Keratinocyte (primary cell): ENCODE measurements at regions not wholly inside any gene's neighbourhood (a gene's known extent, or its start where the extent isn't known, plus 50 kb on each side); places are given as distances from the start of the nearest gene placed in this dataset.

Experiments used
- DNase-seq: peaks from one replicate; pipeline ENCODE4 v3.0.0-alpha.2; 2011; ENCODE audit warnings: low read depth, missing footprints, low spot score
- FAIRE-seq: peaks from 2 replicates; lab custom pipeline; 2011; peaks lifted over from hg19 to GRCh38; lab: Jason Lieb, UNC
- H2AFZ ChIP-seq: 2 replicates; pipeline ENCODE4 v1.6.0; 2012; ENCODE audit warnings: low read length, control low read depth, inconsistent platforms; ENCODE audit not compliant: control insufficient read depth
- H3K27ac ChIP-seq: 2 replicates; pipeline ENCODE4 v1.5.1; 2011; ENCODE audit warnings: low read length; ENCODE audit not compliant: control insufficient read depth, insufficient read depth
- H3K27me3 ChIP-seq: 3 replicates; pipeline ENCODE4 v1.6.0; 2011; ENCODE audit warnings: low read length; ENCODE audit not compliant: control insufficient read depth, insufficient read depth; ENCODE audit errors: extremely low read depth
- H3K36me3 ChIP-seq, 2 experiments: 2 replicates in 1 of 2; 3 replicates in 1 of 2; pipeline ENCODE4 v1.5.1; 2011; ENCODE audit warnings: low read length in 2 of 2, mild to moderate bottlenecking in 1 of 2; ENCODE audit not compliant: control insufficient read depth in 2 of 2, insufficient read depth in 2 of 2; ENCODE audit errors: extremely low read depth in 1 of 2
- H3K4me1 ChIP-seq: 3 replicates; pipeline ENCODE4 v1.5.1; 2011; ENCODE audit warnings: low read length; ENCODE audit not compliant: control insufficient read depth, insufficient read depth; ENCODE audit errors: extremely low read depth
- H3K4me2 ChIP-seq: 3 replicates; pipeline ENCODE4 v1.6.0; 2011; ENCODE audit warnings: low read depth, low read length; ENCODE audit not compliant: control insufficient read depth, insufficient read depth; ENCODE audit errors: extremely low read depth
- H3K4me3 ChIP-seq, 3 experiments: fragments of 200-600 bp in 1 of 3; sonication (generic) in 1 of 3; 2 replicates in 2 of 3; 3 replicates in 1 of 3; pipeline ENCODE4 v1.5.1; 2011 to 2016; ENCODE audit warnings: low read length in 3 of 3, mild to moderate bottlenecking in 3 of 3, control low read depth in 2 of 3, inconsistent platforms in 1 of 3, low read depth in 1 of 3, mixed read lengths in 1 of 3, mixed run types in 1 of 3, moderate library complexity in 1 of 3; ENCODE audit not compliant: control insufficient read depth in 2 of 3, insufficient read depth in 2 of 3; ENCODE audit errors: extremely low read depth in 1 of 3
- H3K79me2 ChIP-seq: 2 replicates; pipeline ENCODE4 v1.6.0; 2012; ENCODE audit warnings: low read length; ENCODE audit not compliant: control insufficient read depth, insufficient read depth
- H3K9ac ChIP-seq: 3 replicates; pipeline ENCODE4 v1.6.0; 2011; ENCODE audit warnings: low read length; ENCODE audit not compliant: control insufficient read depth, insufficient read depth; ENCODE audit errors: extremely low read depth
- H3K9me1 ChIP-seq: 3 replicates; pipeline ENCODE4 v1.6.0; 2011; ENCODE audit warnings: low read length; ENCODE audit not compliant: control insufficient read depth, insufficient read depth; ENCODE audit errors: extremely low read depth
- H3K9me3 ChIP-seq: 2 replicates; pipeline ENCODE4 v1.5.1; 2012; ENCODE audit warnings: low read depth, low read length; ENCODE audit not compliant: control insufficient read depth
- H4K20me1 ChIP-seq: 3 replicates; pipeline ENCODE4 v1.6.0; 2011; ENCODE audit warnings: low read length; ENCODE audit not compliant: control insufficient read depth, insufficient read depth; ENCODE audit errors: extremely low read depth
- EZH2 ChIP-seq: IDR thresholded peaks from one replicate; pipeline ENCODE4 v1.6.1; 2012; ENCODE audit warnings: inconsistent platforms, mild to moderate bottlenecking, low read length, moderate library complexity
- dilution Hi-C: fragments of 300-500 bp; cut with MboI; formaldehyde crosslinking; loops from one replicate; pipeline ENCODE4 v1.7.0; 2020; ENCODE audit warnings: low sequenced_read_pairs; ENCODE audit not compliant: extremely low pct_ligation_motif_present
- TF ChIP-seq, protein P1 (sequence below), 3 experiments: IDR thresholded peaks in 1 of 3; conservative IDR thresholded peaks in 1 of 3; optimal IDR thresholded peaks in 1 of 3; 2 replicates in 2 of 3; 3 replicates in 1 of 3; pipeline versions ENCODE3 to v1.5.1; 2011; ENCODE audit warnings: low read length in 3 of 3, mild to moderate bottlenecking in 3 of 3, moderate library complexity in 2 of 3, control low read depth in 1 of 3, inconsistent platforms in 1 of 3; ENCODE audit not compliant: insufficient read depth in 2 of 3; ENCODE audit errors: extremely low read depth in 1 of 3

DNA sequence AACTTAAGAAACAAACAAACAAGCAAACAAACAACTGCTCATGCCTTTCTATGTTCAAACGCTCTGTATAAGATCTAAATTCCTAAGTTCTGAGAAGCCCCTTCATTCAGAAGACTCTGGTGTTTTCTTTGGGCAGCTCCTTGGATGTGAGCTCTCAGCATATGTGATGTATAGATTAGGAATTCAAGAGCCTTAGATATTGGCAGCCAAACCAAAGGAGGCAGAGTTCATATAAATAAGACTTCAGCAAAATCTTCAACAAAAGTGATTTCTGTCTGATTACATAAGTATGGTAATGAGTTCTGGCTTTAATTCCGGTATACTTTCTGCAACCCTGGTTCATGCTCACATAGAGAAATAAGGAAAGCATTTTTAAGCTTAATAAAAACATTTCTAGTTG, 145.6 kb downstream of the DYRK2 start:
- no peak overlapping the region for H2AFZ ChIP-seq
- no peaks in the 10 kb centered on the region for H3K27me3 ChIP-seq
- H3K36me3 ChIP-seq, result no peaks in the 10 kb centered on the region
- peaks cover 5% of the 10 kb centered on the region for H3K4me1 ChIP-seq
- dilution Hi-C loops, result no loop called here
- no peak for TF ChIP-seq EZH2
- TF ChIP-seq, protein P1, sequence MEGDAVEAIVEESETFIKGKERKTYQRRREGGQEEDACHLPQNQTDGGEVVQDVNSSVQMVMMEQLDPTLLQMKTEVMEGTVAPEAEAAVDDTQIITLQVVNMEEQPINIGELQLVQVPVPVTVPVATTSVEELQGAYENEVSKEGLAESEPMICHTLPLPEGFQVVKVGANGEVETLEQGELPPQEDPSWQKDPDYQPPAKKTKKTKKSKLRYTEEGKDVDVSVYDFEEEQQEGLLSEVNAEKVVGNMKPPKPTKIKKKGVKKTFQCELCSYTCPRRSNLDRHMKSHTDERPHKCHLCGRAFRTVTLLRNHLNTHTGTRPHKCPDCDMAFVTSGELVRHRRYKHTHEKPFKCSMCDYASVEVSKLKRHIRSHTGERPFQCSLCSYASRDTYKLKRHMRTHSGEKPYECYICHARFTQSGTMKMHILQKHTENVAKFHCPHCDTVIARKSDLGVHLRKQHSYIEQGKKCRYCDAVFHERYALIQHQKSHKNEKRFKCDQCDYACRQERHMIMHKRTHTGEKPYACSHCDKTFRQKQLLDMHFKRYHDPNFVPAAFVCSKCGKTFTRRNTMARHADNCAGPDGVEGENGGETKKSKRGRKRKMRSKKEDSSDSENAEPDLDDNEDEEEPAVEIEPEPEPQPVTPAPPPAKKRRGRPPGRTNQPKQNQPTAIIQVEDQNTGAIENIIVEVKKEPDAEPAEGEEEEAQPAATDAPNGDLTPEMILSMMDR (optimal IDR thresholded peaks at IDR 0.05 in 1 of 3, IDR thresholded peaks at IDR 0.05 in 1 of 3, conservative IDR thresholded peaks at IDR 0.05 in 1 of 3; ENCODE audit: extremely low read depth in 1 of 3, insufficient read depth in 2 of 3, low read length in 3 of 3), result no peak
- no peaks in the 10 kb centered on the region for H3K9me1 ChIP-seq
- DNase-seq, result no peak
- H3K79me2 ChIP-seq, result no peaks in the 10 kb centered on the region
- no peak overlapping the region for H3K4me3 ChIP-seq
- no peak overlapping the region for H3K27ac ChIP-seq
- H3K9ac ChIP-seq, result no peak overlapping the region
- no peaks in the 10 kb centered on the region for H3K9me3 ChIP-seq
- H4K20me1 ChIP-seq, result no peaks in the 10 kb centered on the region
- H3K4me2 ChIP-seq, result no peak overlapping the region
- peak; percentile 20 for FAIRE-seq

- TF ChIP-seq, protein P1 (optimal IDR thresholded peaks at IDR 0.05 in 1 of 3, IDR thresholded peaks at IDR 0.05 in 1 of 3, conservative IDR thresholded peaks at IDR 0.05 in 1 of 3; ENCODE audit: extremely low read depth in 1 of 3, insufficient read depth in 2 of 3, low read length in 3 of 3), result no peak
- no peak for TF ChIP-seq EZH2
- Histone ChIP-seq H2AFZ (no peak overlapping the region), H4K20me1 (no peaks in the 10 kb centered on the region), H3K27ac (no peak overlapping the region), H3K9me3 (no peaks in the 10 kb centered on the region), H3K36me3 (no peaks in the 10 kb centered on the region), H3K9me1 (no peaks in the 10 kb centered on the region), H3K4me3 (no peak overlapping the region), H3K4me1 (peaks cover 5% of the 10 kb centered on the region), H3K27me3 (no peaks in the 10 kb centered on the region), H3K79me2 (no peaks in the 10 kb centered on the region), H3K4me2 (no peak overlapping the region), H3K9ac (no peak overlapping the region)
- no peak for FAIRE-seq
- dilution Hi-C loops, result no loop called here
- no peak for DNase-seq
Observed at GRCh38 chr12:67795236-67795635, 146.7 kb downstream of the DYRK2 start.
